ENCODE measurements at regions not wholly inside any gene's neighbourhood (a gene's known extent, or its start where the extent isn't known, plus 50 kb on each side); places are given as distances from the start of the nearest gene placed in this dataset.

DNA sequence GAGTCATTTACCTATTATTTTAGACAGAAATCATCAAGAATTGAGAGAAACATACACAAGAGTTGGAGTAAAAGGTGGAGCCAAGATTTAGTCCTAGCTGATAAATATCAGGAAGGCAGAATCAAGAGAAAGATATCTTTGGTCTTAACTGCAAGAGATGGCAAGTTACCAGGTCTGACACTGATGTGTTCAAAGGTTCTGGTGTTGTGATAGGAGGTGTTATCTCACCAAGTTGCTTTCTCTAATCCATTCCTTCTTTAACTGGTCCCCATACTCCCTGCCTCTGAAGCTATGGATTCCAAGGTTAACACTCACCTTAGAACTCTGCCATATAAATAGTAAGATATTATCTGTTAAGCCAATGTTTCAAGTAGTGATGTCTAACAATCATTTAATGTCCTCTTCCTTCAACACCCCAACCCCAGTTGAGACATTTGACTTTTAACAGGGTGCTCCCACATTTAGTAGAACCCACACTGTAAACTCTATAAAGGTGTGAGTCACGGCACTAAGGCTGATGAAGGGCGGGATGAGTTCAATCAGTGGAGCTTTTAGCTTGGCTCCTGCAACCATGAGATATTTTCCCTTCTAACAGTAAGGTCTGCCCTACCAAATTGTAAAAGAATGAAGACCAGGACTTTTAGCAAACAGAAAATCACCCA lies 333.7 kb downstream of the RND3 start:
- Histone ChIP-seq H3K4me1 (no peaks in the 10 kb centered on the region), H3K4me3 (ENCODE audit: low read depth, low read length) (no peak overlapping the region), H3K9me3 (no peaks in the 10 kb centered on the region), H3K27me3 (no peaks in the 10 kb centered on the region), H3K36me3 (no peaks in the 10 kb centered on the region)
- DNase-seq = no peak
- TF ChIP-seq, protein P1, sequence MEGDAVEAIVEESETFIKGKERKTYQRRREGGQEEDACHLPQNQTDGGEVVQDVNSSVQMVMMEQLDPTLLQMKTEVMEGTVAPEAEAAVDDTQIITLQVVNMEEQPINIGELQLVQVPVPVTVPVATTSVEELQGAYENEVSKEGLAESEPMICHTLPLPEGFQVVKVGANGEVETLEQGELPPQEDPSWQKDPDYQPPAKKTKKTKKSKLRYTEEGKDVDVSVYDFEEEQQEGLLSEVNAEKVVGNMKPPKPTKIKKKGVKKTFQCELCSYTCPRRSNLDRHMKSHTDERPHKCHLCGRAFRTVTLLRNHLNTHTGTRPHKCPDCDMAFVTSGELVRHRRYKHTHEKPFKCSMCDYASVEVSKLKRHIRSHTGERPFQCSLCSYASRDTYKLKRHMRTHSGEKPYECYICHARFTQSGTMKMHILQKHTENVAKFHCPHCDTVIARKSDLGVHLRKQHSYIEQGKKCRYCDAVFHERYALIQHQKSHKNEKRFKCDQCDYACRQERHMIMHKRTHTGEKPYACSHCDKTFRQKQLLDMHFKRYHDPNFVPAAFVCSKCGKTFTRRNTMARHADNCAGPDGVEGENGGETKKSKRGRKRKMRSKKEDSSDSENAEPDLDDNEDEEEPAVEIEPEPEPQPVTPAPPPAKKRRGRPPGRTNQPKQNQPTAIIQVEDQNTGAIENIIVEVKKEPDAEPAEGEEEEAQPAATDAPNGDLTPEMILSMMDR (IDR thresholded peaks at IDR 0.05; ENCODE audit: low read depth, low read length) = no peak

DNA sequence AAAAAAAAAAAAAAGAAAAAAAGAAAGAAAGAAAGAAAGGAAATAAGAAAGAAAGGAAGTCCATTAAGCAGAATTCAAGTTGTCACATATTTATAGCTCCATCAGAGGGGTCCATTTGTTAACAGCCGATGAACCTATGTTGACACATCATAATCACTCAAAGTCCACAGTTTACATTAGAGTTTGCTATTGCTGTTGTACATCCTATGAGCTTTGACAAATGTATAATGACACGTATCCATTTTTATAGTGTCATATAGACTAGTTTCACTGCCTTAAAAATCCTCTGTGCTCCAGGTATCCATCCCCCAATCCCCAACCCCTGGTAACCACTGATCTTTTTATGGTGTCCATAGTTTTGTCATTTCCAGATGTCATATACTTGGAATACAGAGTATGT lies 335.2 kb downstream of the RND3 start:
- Histone ChIP-seq H3K27me3 (no peaks in the 10 kb centered on the region), H3K9me3 (no peaks in the 10 kb centered on the region), H3K4me3 (ENCODE audit: low read depth, low read length) (no peak overlapping the region), H3K4me1 (no peaks in the 10 kb centered on the region), H3K36me3 (no peaks in the 10 kb centered on the region)
- TF ChIP-seq, protein P1 (IDR thresholded peaks at IDR 0.05; ENCODE audit: low read depth, low read length) = no peak
- no peak for DNase-seq

DNA sequence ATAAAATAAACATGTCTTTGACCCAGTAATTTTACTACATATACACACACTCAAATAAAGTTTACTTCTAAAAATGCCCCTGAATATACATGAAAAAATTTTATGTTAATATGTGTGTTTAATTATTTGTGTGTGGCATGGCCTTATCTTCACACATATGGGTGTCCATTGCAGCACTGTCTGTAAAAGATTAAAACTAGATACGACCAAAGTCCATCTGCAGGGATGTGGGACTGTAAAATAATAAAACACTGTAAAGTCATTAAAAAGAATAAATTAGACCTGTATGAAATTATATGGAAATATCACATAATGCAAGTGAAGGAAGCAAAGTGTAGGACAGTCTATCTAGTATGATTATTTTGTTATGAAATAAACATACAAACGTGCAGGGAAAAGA lies 337.3 kb downstream of the RND3 start:
- H3K9me3 ChIP-seq = no peaks in the 10 kb centered on the region
- TF ChIP-seq, protein P1 (IDR thresholded peaks at IDR 0.05; ENCODE audit: low read depth, low read length) = no peak
- no peaks in the 10 kb centered on the region for H3K36me3 ChIP-seq

DNA sequence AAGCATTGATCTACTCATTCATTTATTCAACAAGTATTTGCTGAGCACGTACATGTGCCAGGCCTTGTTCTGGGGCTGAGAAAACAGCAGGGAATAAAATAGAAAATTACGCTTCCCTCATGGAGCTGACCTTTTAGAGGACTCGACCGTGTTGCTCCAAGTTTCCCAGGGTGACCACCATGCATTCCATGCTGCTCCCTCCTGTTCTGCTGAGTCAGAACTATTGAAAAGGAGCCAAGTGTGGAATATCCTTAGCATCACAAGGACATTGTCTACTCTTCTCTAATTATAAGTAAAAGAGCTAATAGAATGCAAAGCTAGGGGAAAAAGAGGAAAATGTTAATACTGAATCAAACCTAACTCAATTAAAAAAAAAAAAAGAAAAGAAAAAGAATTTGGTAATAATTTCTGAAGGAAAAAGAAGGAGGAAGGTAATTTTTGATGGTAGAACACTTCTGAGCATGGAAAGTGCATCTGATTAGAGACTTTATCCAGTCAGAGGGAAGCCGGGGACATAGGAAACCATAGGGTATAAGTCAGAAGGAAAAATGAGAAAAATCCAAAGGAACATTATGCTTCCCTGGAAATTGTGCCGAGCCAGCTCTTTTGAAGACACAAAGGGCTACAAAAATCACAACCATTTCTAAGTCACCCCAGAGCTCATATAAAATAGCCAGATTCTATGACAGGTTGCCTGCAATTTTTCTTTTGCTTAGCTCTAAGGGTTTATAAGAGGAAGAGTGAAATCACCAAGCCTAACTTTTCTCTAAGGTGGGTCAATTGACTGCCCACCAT lies 339.4 kb downstream of the RND3 start:
- DNase-seq = no peak
- H3K27me3 ChIP-seq = no peaks in the 10 kb centered on the region
- no peak overlapping the region for H3K4me3 ChIP-seq (ENCODE audit: low read depth, low read length)
- H3K4me1 ChIP-seq = no peaks in the 10 kb centered on the region
- H3K9me3 ChIP-seq = no peaks in the 10 kb centered on the region
- TF ChIP-seq, protein P1 (IDR thresholded peaks at IDR 0.05; ENCODE audit: low read depth, low read length) = no peak
- no peaks in the 10 kb centered on the region for H3K36me3 ChIP-seq

More for the DNA sequence above, 337.3 kb downstream of the RND3 start:
- no peak overlapping the region for H3K4me3 ChIP-seq (ENCODE audit: low read depth, low read length)
- H3K27me3 ChIP-seq = no peaks in the 10 kb centered on the region
- no peak for DNase-seq
- H3K4me1 ChIP-seq = no peaks in the 10 kb centered on the region

DNA sequence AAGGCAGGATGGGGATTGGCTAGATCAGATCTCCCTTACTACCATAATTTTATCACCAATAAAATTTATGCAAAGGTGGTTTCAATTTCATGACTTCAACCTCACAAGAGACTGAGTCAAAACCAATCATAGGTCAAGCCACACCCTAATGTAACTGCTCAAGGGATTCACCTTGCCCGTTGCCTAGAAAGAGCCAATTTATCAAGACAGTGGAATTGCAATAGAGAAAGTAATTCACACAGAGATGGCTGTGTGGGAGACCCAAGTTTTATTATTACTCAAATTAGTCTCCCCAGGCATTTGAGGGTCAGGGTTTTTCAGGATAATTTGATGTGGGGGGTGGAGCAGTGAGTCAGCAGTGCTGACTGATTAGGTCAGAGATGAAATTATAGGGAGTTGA lies 340.6 kb downstream of the RND3 start:
- H3K4me1 ChIP-seq = no peaks in the 10 kb centered on the region
- TF ChIP-seq, protein P1 (IDR thresholded peaks at IDR 0.05; ENCODE audit: low read depth, low read length) = no peak
- H3K27me3 ChIP-seq = no peaks in the 10 kb centered on the region
- H3K9me3 ChIP-seq = no peaks in the 10 kb centered on the region
- DNase-seq = no peak
- no peaks in the 10 kb centered on the region for H3K36me3 ChIP-seq
- H3K4me3 ChIP-seq (ENCODE audit: low read depth, low read length) = no peak overlapping the region

DNA sequence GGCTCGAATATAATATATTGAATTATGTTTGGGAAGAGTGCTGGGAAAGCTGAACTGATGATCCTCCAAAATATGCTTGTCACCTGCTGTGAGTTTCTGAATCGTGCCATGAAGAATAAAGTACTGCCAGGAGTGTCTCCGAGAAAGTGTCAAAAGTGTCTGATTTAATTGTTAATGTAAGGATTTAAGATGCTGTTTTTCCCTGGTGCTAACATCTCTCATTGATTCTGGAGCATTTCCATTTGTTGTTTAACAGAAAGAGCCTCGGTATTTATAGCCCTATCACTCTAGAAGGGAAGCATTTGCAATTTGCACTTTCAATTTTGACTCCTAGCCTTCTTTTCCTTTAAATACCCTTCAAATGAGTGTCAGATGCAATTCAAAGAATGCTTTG lies 342.2 kb downstream of the RND3 start:
- no peak for DNase-seq
- no peaks in the 10 kb centered on the region for H3K9me3 ChIP-seq
- TF ChIP-seq, protein P1 (IDR thresholded peaks at IDR 0.05; ENCODE audit: low read depth, low read length) = no peak

More for the DNA sequence above, 342.2 kb downstream of the RND3 start:
- Histone ChIP-seq H3K4me3 (ENCODE audit: low read depth, low read length) (no peak overlapping the region), H3K4me1 (no peaks in the 10 kb centered on the region), H3K36me3 (no peaks in the 10 kb centered on the region), H3K27me3 (no peaks in the 10 kb centered on the region)

Measured in BE2C (cell line).